ENCODE measurements at regions not wholly inside any gene's neighbourhood (a gene's known extent, or its start where the extent isn't known, plus 50 kb on each side); places are given as distances from the start of the nearest gene placed in this dataset.

GRCh38 chr14:34372786-34373185 lies 89.3 kb downstream of the SPTSSA start:
- TF ChIP-seq YY1 (IDR thresholded peaks at IDR 0.05; ENCODE audit: low read depth), result no peak
- no peak for TF ChIP-seq TEAD4 (IDR thresholded peaks at IDR 0.05)
- TF ChIP-seq EP300 (IDR thresholded peaks at IDR 0.05; ENCODE audit: borderline replicate concordance), result no peak
- TF ChIP-seq, protein P1, sequence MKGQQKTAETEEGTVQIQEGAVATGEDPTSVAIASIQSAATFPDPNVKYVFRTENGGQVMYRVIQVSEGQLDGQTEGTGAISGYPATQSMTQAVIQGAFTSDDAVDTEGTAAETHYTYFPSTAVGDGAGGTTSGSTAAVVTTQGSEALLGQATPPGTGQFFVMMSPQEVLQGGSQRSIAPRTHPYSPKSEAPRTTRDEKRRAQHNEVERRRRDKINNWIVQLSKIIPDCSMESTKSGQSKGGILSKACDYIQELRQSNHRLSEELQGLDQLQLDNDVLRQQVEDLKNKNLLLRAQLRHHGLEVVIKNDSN (IDR thresholded peaks at IDR 0.05), result no peak
- TF ChIP-seq TAF1 (IDR thresholded peaks at IDR 0.05; ENCODE audit: low read depth), result no peak
- TF ChIP-seq TCF12 (IDR thresholded peaks at IDR 0.05; ENCODE audit: low read depth), result no peak
- TF ChIP-seq REST (IDR thresholded peaks at IDR 0.05; ENCODE audit: low read depth), result no peak
- no peak for TF ChIP-seq RAD21 (IDR thresholded peaks at IDR 0.05; ENCODE audit: low read depth)
- TF ChIP-seq FOXM1 (IDR thresholded peaks at IDR 0.05; ENCODE audit: borderline replicate concordance, low read depth), result no peak
- TF ChIP-seq MAX (IDR thresholded peaks at IDR 0.05), result no peak
- no peak for TF ChIP-seq CREB1 (IDR thresholded peaks at IDR 0.05; ENCODE audit: low read depth)
- TF ChIP-seq EGR1 (IDR thresholded peaks at IDR 0.05), result no peak
